ENCODE measurements at regions not wholly inside any gene's neighbourhood (a gene's known extent, or its start where the extent isn't known, plus 50 kb on each side); places are given as distances from the start of the nearest gene placed in this dataset.

- H3K9me3 ChIP-seq, result no peaks in the 10 kb centered on the region
- no peak for TF ChIP-seq CTCF (IDR thresholded peaks at IDR 0.05)
- ATAC-seq (no peak), DNase-seq (no peak)
- no peaks in the 10 kb centered on the region for H3K36me3 ChIP-seq
- no peaks in the 10 kb centered on the region for H3K4me1 ChIP-seq
- H3K4me3 ChIP-seq, result no peak overlapping the region
- H3K27me3 ChIP-seq, result no peaks in the 10 kb centered on the region
- no peak overlapping the region for H3K27ac ChIP-seq
- intact Hi-C loops (cut with DNase I), result no loop called here
Observed at GRCh38 chr7:118075936-118076335, 108.0 kb upstream of the LSM8 start.

GRCh38 chr7:118076564-118076963 lies 107.4 kb upstream of the LSM8 start:
- TF ChIP-seq CTCF (IDR thresholded peaks at IDR 0.05), result no peak
- Histone ChIP-seq H3K4me1 (no peaks in the 10 kb centered on the region), H3K27ac (no peak overlapping the region), H3K9me3 (no peaks in the 10 kb centered on the region), H3K36me3 (no peaks in the 10 kb centered on the region), H3K4me3 (no peak overlapping the region), H3K27me3 (no peaks in the 10 kb centered on the region)
- ATAC-seq (no peak), DNase-seq (no peak)
- intact Hi-C loops (cut with DNase I), result no loop called here

GRCh38 chr7:118078015-118078414 lies 105.9 kb upstream of the LSM8 start:
- no peaks in the 10 kb centered on the region for H3K4me1 ChIP-seq
- H3K27ac ChIP-seq, result no peak overlapping the region
- no peak overlapping the region for H3K4me3 ChIP-seq
- DNase-seq, result no peak
- ATAC-seq, result no peak
- no peaks in the 10 kb centered on the region for H3K27me3 ChIP-seq
- H3K36me3 ChIP-seq, result no peaks in the 10 kb centered on the region
- H3K9me3 ChIP-seq, result no peaks in the 10 kb centered on the region
- TF ChIP-seq CTCF (IDR thresholded peaks at IDR 0.05), result no peak
- intact Hi-C loops (cut with DNase I), result no loop called here

- no peak for DNase-seq
- no peaks in the 10 kb centered on the region for H3K4me1 ChIP-seq
Observed at GRCh38 chr7:118079369-118079768, 104.6 kb upstream of the LSM8 start.

GRCh38 chr7:118080947-118081346 lies 103.0 kb upstream of the LSM8 start:
- no peak for TF ChIP-seq CTCF (IDR thresholded peaks at IDR 0.05)
- Histone ChIP-seq H3K27me3 (no peaks in the 10 kb centered on the region), H3K9me3 (no peaks in the 10 kb centered on the region), H3K27ac (no peak overlapping the region), H3K4me1 (no peaks in the 10 kb centered on the region), H3K36me3 (no peaks in the 10 kb centered on the region), H3K4me3 (no peak overlapping the region)
- no peak for DNase-seq
- intact Hi-C loops (cut with DNase I), result no loop called here
- ATAC-seq, result peak; percentile 62

More at GRCh38 chr7:118079369-118079768, 104.6 kb upstream of the LSM8 start:
- Histone ChIP-seq H3K36me3 (no peaks in the 10 kb centered on the region), H3K27ac (no peak overlapping the region), H3K4me3 (no peak overlapping the region), H3K9me3 (no peaks in the 10 kb centered on the region), H3K27me3 (no peaks in the 10 kb centered on the region)
- intact Hi-C loops (cut with DNase I), result no loop called here
- no peak for TF ChIP-seq CTCF (IDR thresholded peaks at IDR 0.05)
- ATAC-seq, result no peak
